ENCODE measurements at regions not wholly inside any gene's neighbourhood (a gene's known extent, or its start where the extent isn't known, plus 50 kb on each side); places are given as distances from the start of the nearest gene placed in this dataset.

- Histone ChIP-seq H3K27me3 (ENCODE audit: insufficient read depth, poor library complexity, severe bottlenecking) (no peaks in the 10 kb centered on the region), H3K4me3 (replicated peaks; ENCODE audit: insufficient read depth, low read length) (no peak overlapping the region), H3K27ac (replicated peaks) (no peak overlapping the region)
- DNase-seq (ENCODE audit: low read depth in 1 of 2, low spot score in 1 of 2), result no peak
- no peak for TF ChIP-seq REST (IDR thresholded peaks at IDR 0.05; ENCODE audit: insufficient replicate concordance, low read depth)
- TF ChIP-seq CTCF (IDR thresholded peaks at IDR 0.05; ENCODE audit: insufficient read depth, low read length), result no peak
- TF ChIP-seq SPI1 (IDR thresholded peaks at IDR 0.05; ENCODE audit: borderline replicate concordance, low read depth), result no peak
- no peak for TF ChIP-seq GABPA (IDR thresholded peaks at IDR 0.05; ENCODE audit: low read depth)
- no peak for TF ChIP-seq POLR2AphosphoS5 (IDR thresholded peaks at IDR 0.05; ENCODE audit: low read depth)
These were observed 948.9 kb upstream of the FLRT2 start for GRCh38 chr14:84581041-84581440.

- no peak overlapping the region for H3K4me3 ChIP-seq (replicated peaks; ENCODE audit: insufficient read depth, low read length)
- DNase-seq (ENCODE audit: low read depth in 1 of 2, low spot score in 1 of 2), result no peak
- TF ChIP-seq GABPA (IDR thresholded peaks at IDR 0.05; ENCODE audit: low read depth) (no peak), POLR2AphosphoS5 (IDR thresholded peaks at IDR 0.05; ENCODE audit: low read depth) (no peak), SPI1 (IDR thresholded peaks at IDR 0.05; ENCODE audit: borderline replicate concordance, low read depth) (no peak), CTCF (IDR thresholded peaks at IDR 0.05; ENCODE audit: insufficient read depth, low read length) (no peak), REST (IDR thresholded peaks at IDR 0.05; ENCODE audit: insufficient replicate concordance, low read depth) (no peak)
- H3K27ac ChIP-seq (replicated peaks), result no peak overlapping the region
- no peaks in the 10 kb centered on the region for H3K27me3 ChIP-seq (ENCODE audit: insufficient read depth, poor library complexity, severe bottlenecking)
These were observed 945.4 kb upstream of the FLRT2 start for GRCh38 chr14:84584511-84584910.

GRCh38 chr14:84591827-84592445, 938.0 kb upstream of the FLRT2 start:
- TF ChIP-seq SPI1 (IDR thresholded peaks at IDR 0.05; ENCODE audit: borderline replicate concordance, low read depth) (no peak), CTCF (IDR thresholded peaks at IDR 0.05; ENCODE audit: insufficient read depth, low read length) (no peak), GABPA (IDR thresholded peaks at IDR 0.05; ENCODE audit: low read depth) (no peak), POLR2AphosphoS5 (IDR thresholded peaks at IDR 0.05; ENCODE audit: low read depth) (no peak), REST (IDR thresholded peaks at IDR 0.05; ENCODE audit: insufficient replicate concordance, low read depth) (no peak)
- Histone ChIP-seq H3K27ac (replicated peaks) (no peak overlapping the region), H3K27me3 (ENCODE audit: insufficient read depth, poor library complexity, severe bottlenecking) (no peaks in the 10 kb centered on the region), H3K4me3 (replicated peaks; ENCODE audit: insufficient read depth, low read length) (no peak overlapping the region)
- no peak for DNase-seq (ENCODE audit: low read depth in 1 of 2, low spot score in 1 of 2)
